ENCODE measurements at regions not wholly inside any gene's neighbourhood (a gene's known extent, or its start where the extent isn't known, plus 50 kb on each side); places are given as distances from the start of the nearest gene placed in this dataset.
"Not testable (repeated sequence)": the region's sequence is repeated elsewhere in the genome, so short reads cannot be mapped to it uniquely, and the experiment has no call there.

- POLR2A ChIA-PET = no interaction called here
- BruUV-seq (replicated peaks) = no TSS peak
- no peaks in the 10 kb centered on the region for H3K27me3 Mint-ChIP-seq (ENCODE audit: insufficient read depth, unreplicated experiment)
Measured at GRCh38 chr10:91091780-91092179, 128.7 kb upstream of the PCGF5 start.

GRCh38 chr10:91096274-91096673 lies 124.2 kb upstream of the PCGF5 start:
- H3K27ac Mint-ChIP-seq (ENCODE audit: low read depth, unreplicated experiment) = no peak overlapping the region
- H3K4me1 Mint-ChIP-seq (ENCODE audit: insufficient read depth, unreplicated experiment) = no peaks in the 10 kb centered on the region
- H3K9me3 Mint-ChIP-seq (ENCODE audit: unreplicated experiment) = peaks cover 21% of the 10 kb centered on the region
- POLR2A ChIA-PET = no interaction called here
- intact Hi-C loops (cut with micrococcal nuclease) = no loop called here
- H3K4me3 Mint-ChIP-seq (ENCODE audit: unreplicated experiment) = no peak overlapping the region
- CTCF ChIA-PET = no interaction called here
- no peaks in the 10 kb centered on the region for H3K27me3 Mint-ChIP-seq (ENCODE audit: insufficient read depth, unreplicated experiment)
- no peaks in the 10 kb centered on the region for H3K36me3 Mint-ChIP-seq (ENCODE audit: insufficient read depth, unreplicated experiment)
- BruUV-seq (replicated peaks) = no TSS peak
- TF ChIP-seq CTCF (IDR thresholded peaks at IDR 0.05; ENCODE audit: unreplicated experiment) = no peak
- DNase-seq (ENCODE audit: unreplicated experiment) = no peak

More at GRCh38 chr10:91091780-91092179, 128.7 kb upstream of the PCGF5 start:
- Mint-ChIP-seq H3K4me3 (ENCODE audit: unreplicated experiment) (no peak overlapping the region), H3K36me3 (ENCODE audit: insufficient read depth, unreplicated experiment) (no peaks in the 10 kb centered on the region), H3K9me3 (ENCODE audit: unreplicated experiment) (peaks cover 10% of the 10 kb centered on the region), H3K4me1 (ENCODE audit: insufficient read depth, unreplicated experiment) (peaks cover 5% of the 10 kb centered on the region), H3K27ac (ENCODE audit: low read depth, unreplicated experiment) (no peak overlapping the region)
- DNase-seq (ENCODE audit: unreplicated experiment) = no peak
- intact Hi-C loops (cut with micrococcal nuclease) = no loop called here
- CTCF ChIA-PET = interaction anchor here (0.6 to 5.1 kb wide), 5 partner anchors 85 to 158 kb away, joined by 3 to 125 read pairs (median 4); no protein-coding TSS in a partner anchor
- no peak for TF ChIP-seq CTCF (IDR thresholded peaks at IDR 0.05; ENCODE audit: unreplicated experiment)

GRCh38 chr10:91097313-91097712 lies 123.2 kb upstream of the PCGF5 start:
- no peak for TF ChIP-seq CTCF (IDR thresholded peaks at IDR 0.05; ENCODE audit: unreplicated experiment)
- no peaks in the 10 kb centered on the region for H3K4me1 Mint-ChIP-seq (ENCODE audit: insufficient read depth, unreplicated experiment)
- POLR2A ChIA-PET = interaction anchor here (0.9 kb wide), 1 partner anchor 57 kb away, joined by 3 read pairs; no protein-coding TSS in a partner anchor
- H3K9me3 Mint-ChIP-seq (ENCODE audit: unreplicated experiment) = peaks cover 21% of the 10 kb centered on the region
- no peak for DNase-seq (ENCODE audit: unreplicated experiment)
- intact Hi-C loops (cut with micrococcal nuclease) = no loop called here
- no peak overlapping the region for H3K27ac Mint-ChIP-seq (ENCODE audit: low read depth, unreplicated experiment)
- no peaks in the 10 kb centered on the region for H3K27me3 Mint-ChIP-seq (ENCODE audit: insufficient read depth, unreplicated experiment)
- no TSS peak for BruUV-seq (replicated peaks)
- no peaks in the 10 kb centered on the region for H3K36me3 Mint-ChIP-seq (ENCODE audit: insufficient read depth, unreplicated experiment)
- CTCF ChIA-PET = interaction anchor here (0.6 kb wide), 1 partner anchor 213 kb away, joined by 3 read pairs; no protein-coding TSS in a partner anchor
- no peak overlapping the region for H3K4me3 Mint-ChIP-seq (ENCODE audit: unreplicated experiment)

GRCh38 chr10:91098021-91098420 lies 122.4 kb upstream of the PCGF5 start:
- intact Hi-C loops (cut with micrococcal nuclease); H3K4me3 Mint-ChIP-seq (ENCODE audit: unreplicated experiment); H3K4me1 Mint-ChIP-seq (ENCODE audit: insufficient read depth, unreplicated experiment); DNase-seq (ENCODE audit: unreplicated experiment); CTCF ChIA-PET; H3K27ac Mint-ChIP-seq (ENCODE audit: low read depth, unreplicated experiment); POLR2A ChIA-PET; BruUV-seq (replicated peaks); H3K36me3 Mint-ChIP-seq (ENCODE audit: insufficient read depth, unreplicated experiment); H3K27me3 Mint-ChIP-seq (ENCODE audit: insufficient read depth, unreplicated experiment): not testable (repeated sequence)
- H3K9me3 Mint-ChIP-seq (ENCODE audit: unreplicated experiment) = peaks cover 21% of the 10 kb centered on the region

Data from MCF 10A (cell line).